Astrocyte of the hippocampus (primary cell): ENCODE measurements at regions not wholly inside any gene's neighbourhood (a gene's known extent, or its start where the extent isn't known, plus 50 kb on each side); places are given as distances from the start of the nearest gene placed in this dataset.
A peak's percentile ranks its signal among the peaks of the same experiment; 100 is the strongest.
"Not testable (repeated sequence)": the region's sequence is repeated elsewhere in the genome, so short reads cannot be mapped to it uniquely, and the experiment has no call there.

ENCODE experiments used
- DNase-seq: peaks from one replicate; pipeline ENCODE4 v3.0.0; 2011; ENCODE audit warnings: low read depth, low spot score

DNA sequence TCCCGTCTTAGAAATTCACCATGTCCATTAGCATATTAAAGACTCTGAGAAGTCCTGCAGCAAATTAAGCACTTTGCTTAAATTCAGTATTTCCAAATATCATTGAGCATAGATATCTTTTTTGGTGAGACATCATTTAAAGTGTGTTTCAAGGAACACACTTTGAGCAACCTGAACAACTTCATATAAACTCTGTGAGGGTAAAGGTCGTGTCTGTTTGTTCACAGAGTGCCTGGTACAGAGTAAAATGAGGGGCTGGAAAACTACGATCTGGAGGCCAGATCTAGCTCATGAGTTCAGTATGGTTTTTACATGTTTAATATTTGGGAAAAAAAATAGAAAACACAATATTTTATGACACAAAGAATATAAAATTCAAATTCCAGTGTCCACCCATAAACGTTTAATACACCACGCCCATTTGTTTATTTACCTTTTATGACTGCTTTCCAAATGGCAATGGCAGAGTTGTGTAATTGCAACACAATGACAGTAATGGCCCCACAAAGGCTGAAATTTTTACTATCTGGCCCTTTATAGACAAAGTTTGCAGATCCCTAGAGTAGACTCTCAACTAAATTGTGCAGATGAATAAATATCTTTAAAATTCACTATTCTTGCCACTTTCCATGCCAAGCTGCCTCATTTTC, 67.4 kb downstream of the SNTN start:
- no peak for DNase-seq

DNA sequence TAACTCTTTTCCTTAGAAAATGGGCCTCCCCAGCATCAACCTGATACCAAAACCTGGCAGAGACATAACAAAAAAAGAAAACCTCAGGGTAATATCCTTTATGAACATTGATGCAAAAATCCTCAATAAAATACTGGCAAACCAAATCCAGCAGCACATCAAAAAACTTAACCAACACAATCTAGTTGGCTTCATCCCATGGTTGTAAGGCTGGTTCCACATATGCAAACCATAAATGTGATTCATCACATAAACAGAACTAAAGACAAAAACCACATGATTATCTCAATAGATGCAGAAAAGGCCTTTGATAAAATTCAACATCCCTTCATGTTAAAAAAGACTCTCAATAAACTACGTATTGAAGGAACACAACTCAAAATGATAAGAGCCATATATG, 68.5 kb downstream of the SNTN start:
- not testable (repeated sequence) for DNase-seq

DNA sequence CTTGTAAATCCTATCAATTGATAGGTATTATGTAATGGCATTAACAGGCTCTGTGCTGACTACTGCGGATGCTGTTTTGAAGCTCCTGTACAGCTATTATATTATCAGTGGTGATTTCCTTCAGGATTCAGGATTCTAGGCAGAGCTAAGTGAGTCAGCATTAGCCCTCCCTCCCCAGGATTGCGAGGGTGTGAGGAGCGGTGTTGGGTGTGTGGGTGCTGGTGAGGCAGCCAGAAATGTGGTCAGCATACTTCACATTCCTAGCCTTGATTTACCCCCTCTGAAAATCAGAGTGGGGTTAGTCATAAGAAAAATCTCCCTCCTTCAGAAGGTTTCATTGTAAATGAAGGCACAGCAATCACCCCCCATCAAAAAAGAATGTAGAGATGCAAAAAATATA, 72.5 kb downstream of the SNTN start:
- peak; percentile 97 for DNase-seq

DNA sequence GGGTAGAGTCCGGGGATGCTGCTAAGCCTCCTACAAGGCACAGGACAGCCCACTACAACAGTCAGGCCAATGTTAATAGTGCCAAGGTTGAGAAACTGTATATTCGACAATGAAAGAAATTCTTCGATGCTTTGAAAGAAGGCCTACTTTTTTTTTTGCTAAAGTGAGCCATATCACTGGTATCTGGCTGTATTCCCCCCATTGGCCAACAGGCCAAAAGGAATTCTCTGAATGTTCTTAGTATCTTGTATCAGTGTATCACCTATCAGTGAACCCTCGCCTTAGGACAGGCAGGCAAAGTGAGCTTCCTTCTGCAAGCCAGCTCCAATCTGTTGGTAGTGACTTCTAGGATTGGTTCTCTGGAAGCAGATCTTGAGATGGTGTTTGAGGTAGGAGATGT, 74.2 kb downstream of the SNTN start:
- no peak for DNase-seq

DNA sequence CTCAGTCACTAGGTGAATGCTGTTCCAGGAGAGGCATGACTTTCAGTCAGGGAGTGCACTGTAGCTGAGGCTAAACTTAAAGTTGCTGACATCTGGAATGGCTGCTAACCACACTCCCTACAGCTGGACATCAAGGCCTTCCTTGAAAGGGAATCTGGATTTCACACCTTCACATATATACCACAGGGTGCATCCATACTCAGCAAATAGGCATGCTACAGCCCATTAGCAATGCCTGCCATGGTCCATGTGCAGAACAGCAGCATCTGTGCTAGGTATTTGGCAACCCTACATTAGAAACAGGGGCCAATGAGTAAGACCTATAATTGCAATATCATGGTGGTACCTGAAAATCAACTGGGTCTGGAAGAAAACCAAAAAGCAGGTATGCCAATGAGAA, 74.8 kb downstream of the SNTN start:
- DNase-seq: no peak

DNA sequence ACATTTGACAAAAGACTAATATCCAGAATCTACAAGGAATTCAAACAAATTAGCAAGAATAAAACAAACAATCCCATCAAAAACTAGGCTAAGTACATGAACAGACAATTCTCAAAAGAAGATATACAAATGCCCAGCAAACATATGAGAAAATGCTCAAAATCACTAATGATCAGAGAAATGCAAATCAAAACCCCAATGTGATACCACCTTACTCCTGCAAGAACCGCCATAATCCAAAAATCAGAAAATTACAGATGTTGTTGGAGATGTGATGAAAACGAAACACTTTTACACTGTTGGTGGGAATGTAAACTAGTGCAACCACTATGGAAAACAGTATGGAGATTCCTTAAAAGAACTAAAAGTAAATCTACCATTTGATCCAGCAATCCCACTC, 79.4 kb downstream of the SNTN start:
- no peak for DNase-seq

DNA sequence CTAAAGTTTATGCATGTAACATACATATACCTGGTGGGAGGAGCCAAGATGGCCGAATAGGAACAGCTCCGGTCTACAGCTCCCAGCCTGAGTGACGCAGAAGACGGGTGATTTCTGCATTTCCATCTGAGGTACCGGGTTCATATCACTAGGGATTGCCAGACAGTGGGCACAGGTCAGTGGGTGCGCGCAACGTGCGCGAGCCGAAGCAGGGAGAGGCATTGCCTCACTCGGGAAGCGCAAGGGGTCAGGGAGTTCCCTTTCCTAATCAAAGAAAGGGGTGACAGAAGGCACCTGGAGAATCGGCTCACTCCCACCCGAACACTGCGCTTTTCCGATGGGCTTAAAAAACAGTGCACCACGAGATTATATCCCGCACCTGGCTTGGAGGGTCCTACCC, 80.8 kb downstream of the SNTN start:
- DNase-seq: not testable (repeated sequence)

DNA sequence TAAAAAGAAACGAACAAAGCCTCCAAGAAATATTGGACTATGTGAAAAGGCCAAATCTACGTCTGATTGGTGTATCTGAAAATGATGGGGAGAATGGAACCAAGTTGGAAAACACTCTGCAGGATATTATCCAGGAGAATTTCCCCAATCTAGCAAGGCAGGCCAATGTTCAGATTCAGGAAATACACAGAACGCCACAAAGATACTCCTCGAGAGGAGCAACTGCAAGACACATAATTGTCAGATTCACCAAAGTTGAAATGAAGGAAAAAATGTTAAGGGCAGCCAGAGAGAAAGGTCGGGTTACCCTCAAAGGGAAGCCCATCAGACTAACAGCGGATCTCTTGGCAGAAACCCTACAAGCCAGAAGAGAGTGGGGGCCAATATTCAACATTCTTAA, 82.2 kb downstream of the SNTN start:
- DNase-seq: not testable (repeated sequence)

DNA sequence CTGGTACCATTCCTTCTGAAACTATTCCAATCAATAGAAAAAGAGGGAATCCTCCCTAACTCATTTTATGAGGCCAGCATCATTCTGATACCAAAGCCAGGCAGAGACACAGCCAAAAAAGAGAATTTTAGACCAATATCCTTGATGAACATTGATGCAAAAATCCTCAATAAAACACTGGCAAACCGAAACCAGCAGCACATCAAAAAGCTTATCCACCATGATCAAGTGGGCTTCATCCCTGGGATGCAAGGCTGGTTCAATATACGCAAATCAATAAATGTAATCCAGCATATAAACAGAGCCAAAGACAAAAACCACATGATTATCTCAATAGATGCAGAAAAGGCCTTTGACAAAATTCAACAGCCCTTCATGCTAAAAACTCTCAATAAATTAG, 82.3 kb upstream of the C3orf49 start:
- DNase-seq: not testable (repeated sequence)

DNA sequence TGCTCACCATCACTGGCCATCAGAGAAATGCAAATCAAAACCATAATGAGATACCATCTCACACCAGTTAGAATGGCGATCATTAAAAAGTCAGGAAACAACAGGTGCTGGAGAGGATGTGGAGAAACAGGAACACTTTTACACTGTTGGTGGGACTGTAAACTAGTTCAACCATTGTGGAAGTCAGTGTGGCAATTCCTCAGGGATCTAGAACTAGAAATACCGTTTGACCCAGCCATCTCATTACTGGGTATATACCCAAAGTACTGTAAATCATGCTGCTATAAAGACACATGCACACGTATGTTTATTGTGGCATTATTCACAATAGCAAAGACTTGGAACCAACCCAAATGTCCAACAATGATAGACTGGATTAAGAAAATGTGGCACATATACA, 80.5 kb upstream of the C3orf49 start:
- DNase-seq: not testable (repeated sequence)

DNA sequence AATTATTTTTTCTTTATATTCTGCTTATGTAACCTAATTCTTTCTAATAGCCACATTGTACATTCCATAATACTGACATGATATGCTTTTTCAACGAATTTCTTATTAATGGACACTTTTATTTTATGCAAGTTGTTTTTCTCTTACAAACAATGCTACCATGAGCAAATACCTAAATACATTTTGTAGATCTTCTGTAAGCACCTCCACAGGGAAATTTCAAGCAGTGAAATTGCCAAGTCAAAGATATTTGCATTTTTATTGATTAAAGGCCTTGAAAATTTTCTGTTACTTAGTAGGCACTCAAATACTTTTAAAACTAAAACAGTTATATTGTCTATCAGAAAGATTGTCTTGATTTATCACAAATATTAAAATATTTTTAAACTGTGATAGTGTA, 79.6 kb upstream of the C3orf49 start:
- no peak for DNase-seq

DNA sequence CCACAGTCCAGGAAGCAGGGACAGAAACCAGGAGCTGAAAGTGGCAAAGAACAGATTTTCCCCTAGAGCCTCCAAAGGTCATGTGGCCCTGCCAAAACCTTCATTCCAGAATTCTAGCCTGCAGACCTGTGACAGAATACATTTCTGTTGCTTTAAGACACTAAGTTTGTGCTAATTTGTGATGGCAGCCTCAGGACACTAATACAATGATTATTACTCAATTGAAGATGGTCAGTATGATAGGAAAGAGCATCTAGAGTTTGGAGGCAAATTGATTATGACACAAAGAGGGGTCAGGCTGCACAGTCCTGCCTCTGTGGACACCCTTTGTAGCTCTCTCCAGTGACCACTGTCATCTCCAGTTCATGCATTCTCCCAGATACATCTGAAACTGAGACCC, 79.0 kb upstream of the C3orf49 start:
- DNase-seq: no peak

DNA sequence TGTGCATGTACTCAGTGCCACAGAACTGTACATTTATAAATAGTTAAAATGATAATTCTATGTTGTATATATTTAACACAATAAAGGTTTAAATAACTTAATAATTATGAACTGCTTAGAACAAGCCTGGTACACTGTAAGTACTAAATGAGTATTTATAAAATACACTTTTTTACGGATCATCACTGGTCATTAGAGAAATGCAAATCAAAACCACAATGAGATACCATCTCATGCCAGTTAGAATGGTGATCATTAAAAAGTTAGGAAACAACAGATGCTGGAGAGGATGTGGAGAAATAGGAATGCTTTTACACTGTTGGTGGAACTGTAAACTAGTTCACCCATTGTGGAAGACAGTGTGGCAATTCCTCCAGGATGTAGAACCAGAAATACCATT, 74.4 kb upstream of the C3orf49 start:
- not testable (repeated sequence) for DNase-seq

DNA sequence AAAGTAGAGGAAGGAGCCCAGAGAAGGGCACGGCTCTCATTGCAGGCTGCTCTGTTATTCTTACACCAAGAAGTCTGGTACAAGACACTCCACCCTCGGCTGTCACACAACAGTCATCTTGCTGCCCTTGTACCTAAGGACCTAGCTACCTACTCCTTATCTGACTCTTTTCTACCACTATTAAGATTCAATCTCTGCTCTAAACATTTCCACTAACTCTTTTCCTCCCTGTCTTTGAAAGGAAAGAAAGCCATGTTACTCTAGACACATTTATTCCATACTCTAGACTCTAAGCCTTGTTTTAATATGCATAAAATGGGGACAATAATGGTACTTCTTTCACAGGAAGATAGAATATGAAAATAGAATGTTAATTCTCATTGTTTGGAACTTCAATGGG, 73.3 kb upstream of the C3orf49 start:
- no peak for DNase-seq

DNA sequence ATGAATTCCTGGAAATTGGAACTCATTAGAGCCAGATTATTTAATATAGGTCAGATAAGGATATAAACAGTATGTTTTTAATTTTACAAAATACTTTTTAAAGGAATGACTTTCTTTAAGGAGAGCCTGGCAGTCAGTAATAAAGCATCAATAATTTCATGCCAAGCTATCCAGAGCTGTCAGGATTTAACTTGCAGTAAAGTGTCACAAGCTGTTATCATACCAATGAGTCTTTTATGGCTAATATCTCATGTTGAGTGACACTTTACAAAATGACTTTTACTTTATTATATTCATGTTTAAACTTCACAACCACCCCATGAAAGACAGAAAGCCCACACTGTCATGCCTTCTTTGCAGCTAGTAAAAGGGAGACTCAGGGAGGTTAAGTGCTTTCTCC, 72.9 kb upstream of the C3orf49 start:
- no peak for DNase-seq

DNA sequence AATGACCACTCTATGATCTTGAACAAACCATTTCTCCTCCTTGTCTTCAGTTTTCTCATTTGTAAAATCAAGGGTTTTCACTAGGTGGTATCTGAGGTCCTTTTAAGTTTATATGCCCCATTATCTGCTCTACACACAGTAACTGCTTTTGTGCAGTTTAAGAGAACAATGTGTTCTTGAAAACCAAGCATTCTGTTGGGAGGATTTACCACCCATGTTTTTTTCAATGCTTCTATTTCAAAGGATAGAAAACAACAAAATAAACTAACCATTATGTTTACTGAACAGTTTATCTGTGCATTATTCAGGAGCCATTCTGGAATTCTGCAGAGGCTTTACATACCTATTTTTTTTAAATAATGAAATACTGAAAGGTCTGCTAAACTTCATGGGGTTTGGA, 67.6 kb upstream of the C3orf49 start:
- DNase-seq: no peak

DNA sequence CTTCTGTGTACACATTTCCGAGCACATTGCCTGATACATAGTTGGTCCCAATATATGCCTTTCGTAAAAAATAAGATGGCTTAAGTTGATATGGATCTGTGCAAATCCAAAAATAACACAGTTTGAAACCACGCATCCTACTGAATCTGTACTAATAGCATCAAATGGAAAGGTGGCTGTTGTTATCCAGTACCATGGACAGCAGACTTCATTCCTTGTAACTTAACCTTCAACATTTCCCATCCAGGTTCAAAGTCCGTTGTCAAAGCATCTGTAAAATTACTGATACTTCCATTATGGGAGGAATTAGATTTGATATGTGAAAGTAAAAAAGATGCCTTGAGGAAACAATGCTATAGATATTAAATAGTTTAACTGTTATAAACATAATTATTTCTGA, 65.5 kb upstream of the C3orf49 start:
- peak; percentile 68 for DNase-seq

DNA sequence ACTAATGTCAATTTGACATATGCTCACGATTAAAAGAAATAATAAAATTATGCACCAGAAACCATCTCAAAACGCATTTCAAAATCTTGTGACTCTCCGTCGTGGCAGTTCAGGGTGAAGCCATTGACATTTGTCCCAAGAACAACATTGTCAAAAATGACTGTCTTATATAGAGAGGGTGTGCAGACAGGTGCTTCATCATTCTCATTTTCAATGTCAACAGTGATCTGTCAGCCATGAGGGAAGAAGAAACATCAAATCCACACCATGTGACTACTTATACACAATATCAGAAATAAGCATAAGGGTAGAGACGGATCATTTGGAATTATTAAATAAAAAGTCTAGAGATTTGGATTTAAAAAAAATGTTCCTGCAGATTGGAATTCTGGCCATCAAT, 65.1 kb upstream of the C3orf49 start:
- no peak for DNase-seq

DNA sequence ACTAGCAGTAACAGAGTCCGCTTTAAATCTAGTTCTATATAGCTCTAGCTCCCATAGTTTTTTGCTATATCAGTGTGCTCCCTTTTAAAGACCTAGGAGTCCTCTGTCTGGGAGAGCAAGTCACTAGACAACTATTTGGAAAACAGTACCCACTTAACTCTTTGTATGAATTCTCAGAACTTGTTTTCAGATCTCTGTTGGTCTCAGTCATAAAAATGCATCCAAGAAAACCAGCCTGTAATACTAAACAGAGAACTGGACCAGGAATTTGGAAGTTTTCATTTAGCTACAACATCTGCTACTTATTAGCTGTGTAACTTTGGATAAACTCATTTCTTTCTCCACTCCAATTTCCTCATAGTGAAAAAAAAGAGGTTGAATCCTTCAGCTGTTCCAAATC, 56.9 kb upstream of the C3orf49 start:
- no peak for DNase-seq

DNA sequence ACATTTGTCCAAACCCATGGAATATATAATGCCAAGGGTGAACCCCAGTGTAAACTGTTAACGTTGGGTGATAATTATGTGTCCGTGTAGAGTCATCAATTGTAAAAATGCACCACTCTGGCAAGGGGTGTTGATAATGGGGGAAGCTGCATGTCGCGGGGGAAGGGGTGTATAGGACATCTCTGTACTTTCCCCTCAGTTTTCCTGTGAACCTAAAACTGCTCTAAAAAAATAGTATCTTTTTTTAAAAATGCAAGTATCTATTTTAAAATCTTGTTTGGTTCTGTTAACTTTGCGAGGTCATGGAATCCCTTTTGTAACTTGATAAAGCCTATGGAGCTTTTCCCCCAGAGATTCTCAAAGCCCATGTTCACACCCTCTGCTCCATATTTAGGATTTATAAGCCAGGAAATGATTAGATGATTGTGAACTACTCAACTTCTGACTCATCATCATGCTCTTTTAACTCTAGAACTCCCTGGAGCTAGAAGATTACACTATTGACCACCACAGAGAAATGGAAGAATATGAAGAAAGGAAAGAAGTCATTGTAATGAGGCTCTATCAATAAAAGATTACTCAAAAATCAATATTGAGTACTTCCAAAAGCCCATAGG, 56.1 kb upstream of the C3orf49 start:
- DNase-seq: no peak

DNA sequence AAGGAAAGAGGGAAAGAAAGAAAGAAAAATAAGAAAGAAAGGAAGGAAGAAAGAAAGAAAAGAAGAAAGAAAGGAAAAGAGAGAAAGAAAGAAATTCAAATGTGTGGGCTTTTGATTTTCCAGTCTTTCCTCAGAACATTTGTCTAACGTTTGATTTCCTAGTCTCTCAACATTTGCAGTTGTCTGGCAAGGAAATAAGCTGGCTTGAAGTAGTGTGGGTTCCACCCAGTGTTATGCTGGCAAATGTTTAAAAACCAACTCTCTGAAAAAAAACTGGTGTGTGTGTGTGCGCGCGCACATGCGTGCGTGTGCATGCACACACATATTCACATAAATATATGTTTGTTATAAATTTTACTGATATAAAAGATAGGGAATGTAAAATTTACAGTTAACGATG, 54.6 kb upstream of the C3orf49 start:
- DNase-seq: no peak

DNA sequence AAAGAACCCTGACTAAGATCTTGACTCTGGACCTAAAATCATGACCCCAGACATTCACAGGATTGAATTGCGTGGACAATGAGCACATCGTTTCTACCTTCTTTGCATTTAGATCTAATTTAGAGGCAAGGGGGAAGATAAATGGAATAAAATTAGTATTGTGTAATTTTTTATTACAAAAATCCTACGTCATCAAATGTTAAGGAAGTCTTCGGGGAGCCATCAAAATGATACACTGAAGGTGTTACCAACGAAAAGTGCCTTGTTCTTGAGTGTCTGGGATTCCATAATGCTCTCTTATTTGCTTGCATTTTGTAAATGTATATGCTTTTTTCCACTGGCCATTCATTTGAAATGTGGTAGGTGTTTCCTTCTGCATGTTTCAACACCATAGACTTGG, 52.8 kb upstream of the C3orf49 start:
- no peak for DNase-seq

DNA sequence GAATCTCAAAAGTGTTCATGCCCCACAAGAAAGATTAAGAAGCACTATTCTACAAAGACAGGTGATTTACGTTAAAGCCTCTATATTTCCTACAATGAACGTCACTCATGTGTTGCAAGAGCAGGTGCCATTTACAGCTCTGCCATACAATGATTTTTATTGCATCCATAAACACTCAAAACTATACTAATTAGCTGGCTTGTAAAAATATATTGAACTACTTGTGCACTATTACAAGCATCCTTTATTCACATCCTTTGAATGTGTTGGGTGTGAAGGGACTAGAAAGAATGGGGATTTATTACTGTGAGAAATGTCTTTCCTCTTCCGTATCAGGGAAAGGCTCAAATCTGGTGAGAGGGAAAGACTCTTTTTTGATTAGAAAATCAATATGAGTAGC, 50.7 kb upstream of the C3orf49 start:
- no peak for DNase-seq

DNA sequence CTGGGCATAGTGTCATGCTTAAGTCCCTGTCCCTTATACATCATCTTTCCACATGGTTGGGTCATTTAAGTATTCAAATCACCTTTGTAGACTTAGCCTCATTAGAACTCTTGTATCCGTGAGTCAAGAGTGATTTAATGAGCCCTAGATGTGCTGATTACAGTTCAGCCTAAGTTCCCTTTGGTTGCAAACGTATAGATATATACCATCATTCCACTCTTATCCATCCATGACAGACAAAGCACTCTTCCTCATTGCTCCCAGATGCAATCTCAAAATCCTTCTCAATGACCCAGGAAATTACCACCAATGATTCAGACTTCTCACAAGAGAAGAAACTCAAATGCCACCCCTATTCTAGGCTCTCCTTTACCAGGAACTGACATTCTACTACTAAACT, 50.2 kb upstream of the C3orf49 start:
- DNase-seq: no peak
